ENCODE measurements at regions not wholly inside any gene's neighbourhood (a gene's known extent, or its start where the extent isn't known, plus 50 kb on each side); places are given as distances from the start of the nearest gene placed in this dataset.

DNA sequence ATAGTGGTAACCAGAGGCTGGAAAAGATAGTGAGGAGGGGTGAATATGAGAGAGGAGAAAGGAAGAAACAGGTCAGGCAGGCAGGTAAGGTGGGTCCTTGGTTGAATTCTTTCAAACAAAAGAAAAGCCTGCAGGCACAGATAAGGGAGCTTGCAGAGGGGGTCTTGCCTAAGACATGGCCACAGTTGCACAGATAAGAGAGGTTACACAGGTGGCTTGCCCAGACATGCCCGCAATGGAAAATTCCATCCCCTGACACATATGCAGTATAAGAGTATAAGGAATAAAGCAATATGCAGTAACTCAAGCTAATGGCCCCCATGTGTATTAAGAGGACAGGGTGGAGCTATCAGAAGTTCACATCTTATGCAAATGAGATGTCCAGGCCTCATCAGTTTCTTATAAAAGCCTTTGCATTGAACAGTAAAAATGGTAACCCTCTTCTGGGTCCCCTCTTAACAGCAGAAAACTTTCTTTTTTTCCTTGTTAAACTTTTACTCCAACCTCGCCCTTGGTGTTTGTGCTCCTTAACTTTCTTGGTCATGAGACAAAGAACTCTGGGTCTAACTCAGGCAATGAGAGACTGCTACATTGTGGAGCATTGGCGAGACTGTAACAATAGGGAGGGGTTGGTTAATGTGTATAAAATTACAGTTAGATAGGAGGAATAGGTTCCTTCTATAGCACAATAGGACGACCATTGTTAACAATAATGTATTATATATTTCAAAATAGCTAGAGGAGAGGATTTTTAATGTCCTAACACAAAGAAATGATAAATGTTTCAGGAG lies 764.6 kb downstream of the TSN start:
- DNase-seq (ENCODE audit: extremely low read depth, low read depth, low spot score): no peak

DNA sequence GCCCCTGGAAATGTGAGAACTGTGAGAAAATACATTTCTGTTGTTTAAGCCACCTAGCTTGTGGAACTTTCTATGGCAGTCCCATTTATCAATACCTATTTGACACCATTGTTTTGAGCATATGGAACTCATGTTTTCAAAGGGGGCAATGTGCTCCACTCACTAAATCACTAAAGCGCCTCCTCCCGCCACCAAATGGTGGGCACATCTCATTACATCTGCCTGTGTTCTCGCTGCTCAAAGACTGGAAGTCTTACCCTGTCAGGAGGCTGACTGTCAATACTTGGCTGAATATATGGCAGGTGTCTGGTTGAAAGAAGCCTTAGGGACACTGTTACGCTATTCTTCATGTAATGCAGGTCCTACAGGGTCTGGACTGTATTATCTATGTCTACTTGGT lies 767.7 kb downstream of the TSN start:
- DNase-seq (ENCODE audit: extremely low read depth, low read depth, low spot score): no peak

DNA sequence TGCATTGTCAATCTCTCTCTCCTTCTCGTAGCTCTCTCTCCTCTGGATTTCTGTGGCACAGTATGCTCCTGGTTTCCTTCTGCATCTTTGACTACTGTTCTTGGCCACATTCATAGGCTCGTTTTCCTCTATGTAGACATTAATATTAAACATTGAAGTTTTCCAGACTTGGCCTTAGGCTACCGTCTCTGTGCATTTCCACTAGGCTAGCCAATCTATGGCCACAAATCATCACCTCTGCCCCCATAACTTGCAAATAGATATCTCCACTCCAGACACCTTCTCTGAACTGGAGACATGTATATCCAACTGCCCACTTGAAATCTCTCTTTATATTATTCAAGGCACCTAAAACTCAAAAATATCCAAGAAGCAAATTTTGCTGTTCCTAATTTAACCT lies 768.5 kb downstream of the TSN start:
- DNase-seq (ENCODE audit: extremely low read depth, low read depth, low spot score): no peak

DNA sequence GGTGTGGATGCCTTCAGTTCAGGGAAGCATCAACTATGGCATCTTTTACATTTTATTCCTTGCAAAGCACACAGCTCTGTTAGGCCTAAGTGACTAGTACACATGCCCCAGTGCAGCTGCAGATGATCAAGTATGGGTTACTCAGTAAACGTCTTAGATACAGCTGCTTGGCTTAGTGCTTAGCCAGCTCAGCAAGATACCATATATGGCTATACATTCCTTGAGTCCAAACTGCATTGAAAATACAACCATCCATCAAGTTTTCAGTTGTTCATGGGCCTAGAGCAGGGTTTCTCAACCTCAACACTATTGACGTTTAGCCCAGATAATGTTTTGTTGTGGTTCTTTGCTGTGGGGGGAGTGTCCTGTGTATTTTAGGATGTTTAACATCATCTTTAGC lies 769.9 kb downstream of the TSN start:
- no peak for DNase-seq (ENCODE audit: extremely low read depth, low read depth, low spot score)

DNA sequence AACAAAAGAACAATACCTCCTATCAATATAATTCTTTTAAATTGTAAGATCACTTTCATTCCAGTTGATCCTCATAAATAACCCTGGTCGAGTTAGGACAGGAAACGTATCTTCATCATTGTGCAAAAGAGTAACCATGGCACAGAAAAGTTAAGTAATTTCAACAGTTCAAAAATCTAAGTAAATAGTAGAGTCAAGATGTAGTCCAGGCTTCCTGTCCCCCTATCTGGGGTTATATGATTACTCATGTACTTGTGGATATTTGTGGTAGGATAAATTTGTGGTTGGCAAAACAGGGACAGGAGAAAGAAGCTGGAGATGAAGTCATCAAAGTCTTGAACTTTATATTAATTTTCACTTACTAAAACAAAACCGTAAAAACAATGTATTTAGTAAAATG lies 772.6 kb downstream of the TSN start:
- DNase-seq (ENCODE audit: extremely low read depth, low read depth, low spot score): no peak

DNA sequence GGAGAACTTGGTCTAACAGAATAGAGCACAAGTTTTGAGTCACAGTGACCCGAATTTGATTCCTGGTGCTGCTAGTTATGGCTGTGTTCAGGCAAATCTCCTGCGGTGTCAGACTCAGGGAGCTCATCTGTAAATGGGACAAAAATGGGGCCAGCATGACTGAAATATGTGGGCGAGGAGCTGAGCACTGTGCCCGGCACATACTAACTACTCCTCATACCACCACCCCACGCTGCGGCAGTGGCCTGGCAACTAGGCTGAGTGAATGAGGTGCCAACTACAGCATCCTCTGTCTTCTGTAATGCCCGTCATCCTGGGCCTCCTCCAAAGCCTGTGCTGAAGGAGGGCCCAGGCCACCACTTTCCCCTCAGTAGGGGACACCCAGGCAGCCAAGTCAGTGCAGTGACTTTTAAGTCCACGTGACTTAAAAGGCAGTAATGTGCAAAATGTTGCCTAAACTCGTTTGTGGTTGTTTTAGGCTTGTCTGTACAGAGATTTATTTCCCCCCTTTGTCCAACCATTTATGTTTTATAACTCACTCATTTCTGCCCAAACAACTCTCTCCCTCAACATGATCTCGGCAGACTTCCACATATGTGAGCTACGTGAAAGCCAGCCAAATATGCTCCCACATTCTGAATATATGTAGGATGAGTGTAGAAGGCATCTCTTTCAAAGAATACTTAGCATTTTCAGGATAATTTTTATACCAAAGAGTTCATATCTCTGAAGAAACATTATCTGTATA lies 773.7 kb downstream of the TSN start:
- DNase-seq (ENCODE audit: extremely low read depth, low read depth, low spot score): no peak

DNA sequence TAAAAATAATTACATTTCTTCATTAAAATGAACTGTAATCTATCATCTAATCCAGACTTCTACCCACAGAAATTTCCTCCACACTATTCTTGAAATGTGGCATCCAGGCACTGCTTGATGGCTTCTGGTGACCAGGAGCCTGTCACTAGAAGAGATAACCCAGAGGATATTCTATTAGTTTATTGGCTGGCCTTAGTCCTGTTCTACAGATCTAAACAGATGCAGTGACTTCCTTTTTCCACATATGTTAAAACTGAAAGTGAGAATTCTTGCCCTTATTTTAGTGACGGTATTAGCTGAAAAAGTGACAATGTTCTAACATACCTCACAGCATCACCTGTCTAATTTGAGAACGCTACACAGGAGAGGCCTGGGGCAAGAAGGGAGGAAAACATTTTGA lies 775.4 kb downstream of the TSN start:
- no peak for DNase-seq (ENCODE audit: extremely low read depth, low read depth, low spot score)

DNA sequence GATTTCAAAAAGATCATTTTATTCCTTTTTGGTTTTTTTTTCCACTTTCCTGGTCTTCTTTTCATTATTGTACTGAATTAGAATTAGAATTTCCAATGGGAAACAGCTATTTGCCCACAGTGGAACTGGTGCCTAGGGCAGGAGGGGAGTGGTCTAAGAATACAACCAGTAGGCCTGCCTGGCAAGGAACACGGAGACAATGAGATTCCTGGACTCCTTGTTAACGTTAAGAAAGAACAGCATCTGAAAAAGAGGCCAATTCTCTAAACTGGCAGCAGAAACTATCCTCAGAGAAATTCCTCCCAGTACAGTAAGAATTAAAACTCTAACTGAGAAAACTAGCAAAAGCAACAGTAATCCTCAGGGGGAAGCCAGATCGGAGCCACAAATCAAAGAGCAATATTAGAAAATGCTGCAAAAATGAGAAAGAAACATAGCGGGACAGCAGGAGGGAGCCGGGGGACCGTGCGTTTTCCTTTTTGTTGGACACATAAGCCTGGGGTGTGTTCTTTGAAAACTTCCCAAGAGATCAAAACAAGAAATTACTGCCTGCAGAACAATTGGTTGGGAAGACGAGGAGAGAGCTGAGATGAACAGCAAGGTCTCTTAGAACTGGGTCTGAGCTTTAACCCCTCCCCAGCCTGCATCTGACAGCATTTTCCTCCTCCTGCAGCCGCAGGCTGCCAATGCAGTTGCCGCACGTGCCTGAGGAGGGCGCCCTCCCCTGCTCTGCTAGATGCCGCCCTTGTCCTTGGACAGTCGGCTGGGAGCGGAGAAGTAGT lies 776.0 kb downstream of the TSN start:
- DNase-seq (ENCODE audit: extremely low read depth, low read depth, low spot score): no peak

DNA sequence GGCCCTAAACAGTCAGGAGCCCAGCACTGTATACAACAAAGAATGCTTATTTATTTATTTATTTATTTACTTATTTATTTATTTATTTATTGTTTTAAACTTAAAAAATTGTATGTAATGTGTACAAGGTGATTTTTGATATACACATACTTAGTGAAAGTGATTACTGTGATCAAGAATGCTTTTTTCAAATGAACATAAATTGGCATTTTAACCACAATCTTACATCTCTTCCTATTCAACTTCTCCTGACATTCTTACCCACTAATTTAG lies 776.6 kb downstream of the TSN start:
- DNase-seq (ENCODE audit: extremely low read depth, low read depth, low spot score): no peak

DNA sequence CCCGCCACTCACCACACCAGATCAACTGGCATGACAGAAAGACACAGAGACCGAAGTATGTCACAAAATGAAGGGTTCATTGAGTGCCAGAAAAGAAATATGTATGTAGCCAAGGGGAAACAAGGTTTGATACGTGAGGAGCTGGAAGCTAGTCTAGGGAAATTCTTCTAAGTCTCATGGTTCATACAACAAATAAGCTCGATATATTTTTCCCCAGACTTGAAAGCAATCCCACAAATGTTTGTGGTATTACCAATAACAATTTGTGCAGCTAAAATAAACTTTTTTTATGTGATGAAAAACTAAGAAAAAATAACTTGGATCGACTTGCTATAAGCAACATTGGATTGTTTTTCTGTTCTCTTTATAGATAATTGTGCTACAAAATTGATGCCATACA lies 777.0 kb downstream of the TSN start:
- no peak for DNase-seq (ENCODE audit: extremely low read depth, low read depth, low spot score)

DNA sequence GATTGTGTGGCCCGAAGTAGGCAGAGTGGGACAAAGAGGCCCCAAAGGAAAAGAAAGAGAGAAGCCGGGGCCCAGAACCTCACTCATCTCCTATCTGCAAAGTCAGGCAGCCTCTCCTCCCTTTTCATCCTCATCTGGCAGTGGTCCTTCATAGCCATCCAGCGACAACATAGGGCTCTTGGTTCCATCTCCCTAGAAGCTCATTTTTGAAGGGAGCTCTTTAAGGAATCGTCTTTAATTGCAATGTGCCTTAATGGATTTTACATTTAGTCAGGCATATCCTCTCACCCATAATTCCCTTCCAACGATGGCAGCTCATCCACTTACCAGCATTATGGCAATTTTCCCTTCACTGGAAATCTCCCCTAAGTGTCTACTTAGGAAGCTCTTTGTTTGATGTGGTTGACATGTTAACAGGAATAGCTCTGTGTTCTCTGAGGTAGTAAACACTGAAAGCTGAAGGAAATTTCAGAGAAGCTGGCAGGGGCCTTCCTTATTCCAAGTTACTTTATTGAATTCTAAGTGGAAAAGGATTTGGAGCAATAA lies 780.6 kb downstream of the TSN start:
- DNase-seq (ENCODE audit: extremely low read depth, low read depth, low spot score): no peak

DNA sequence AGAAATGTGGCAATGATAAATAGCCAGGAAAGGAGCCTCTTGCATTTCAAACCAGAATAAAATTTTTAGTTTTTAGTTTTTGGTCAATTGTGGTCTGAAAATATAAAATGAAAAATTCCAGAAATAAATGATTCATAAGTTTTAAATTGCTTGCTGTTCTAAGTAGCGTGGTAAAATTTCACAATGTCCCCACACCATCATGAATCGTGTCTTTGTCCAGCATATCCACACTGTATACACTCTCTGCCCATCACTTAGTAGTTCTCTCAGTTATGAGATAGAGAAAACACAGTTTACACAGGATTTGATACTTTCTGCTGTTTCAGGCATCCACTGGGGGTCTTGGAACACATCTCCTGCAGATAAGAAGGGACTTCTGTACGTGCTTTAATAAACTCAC lies 783.9 kb downstream of the TSN start:
- DNase-seq (ENCODE audit: extremely low read depth, low read depth, low spot score): no peak

DNA sequence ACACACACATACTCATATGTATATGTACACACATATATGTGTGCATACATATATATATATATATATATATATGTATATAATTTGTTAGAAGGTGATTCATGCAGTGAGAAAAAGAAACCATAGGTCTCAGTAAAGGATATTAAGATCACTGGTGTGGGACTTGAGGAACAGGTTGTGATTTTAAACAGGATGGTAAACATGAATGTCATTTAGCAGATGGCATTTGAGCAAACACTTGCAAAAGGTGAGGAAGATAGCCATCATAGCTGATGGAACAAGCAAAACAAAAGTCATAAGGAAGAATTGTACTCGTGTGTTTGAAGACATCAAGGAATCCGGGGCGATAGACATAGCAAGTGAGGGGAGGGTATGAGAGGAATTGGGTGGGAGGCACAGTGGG lies 784.5 kb downstream of the TSN start:
- no peak for DNase-seq (ENCODE audit: extremely low read depth, low read depth, low spot score)

DNA sequence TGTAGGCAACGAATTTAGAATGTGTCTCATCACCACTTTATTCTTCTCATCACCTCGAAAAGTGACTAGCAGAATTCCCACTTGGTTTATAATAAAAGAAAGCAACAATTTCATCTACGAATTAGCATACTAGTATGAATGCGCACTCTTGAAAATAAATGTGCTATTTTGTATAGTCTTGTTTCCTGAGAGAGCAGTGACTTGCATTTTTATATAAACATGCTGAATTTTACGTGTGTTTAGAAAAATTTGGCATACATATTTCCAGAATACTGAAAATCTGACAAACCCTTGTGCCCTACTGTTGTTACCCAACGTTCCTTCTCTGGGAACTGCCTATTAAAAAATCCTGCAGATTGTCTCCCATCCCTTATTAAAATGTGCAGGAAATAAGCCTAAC lies 786.8 kb downstream of the TSN start:
- DNase-seq (ENCODE audit: extremely low read depth, low read depth, low spot score): no peak

DNA sequence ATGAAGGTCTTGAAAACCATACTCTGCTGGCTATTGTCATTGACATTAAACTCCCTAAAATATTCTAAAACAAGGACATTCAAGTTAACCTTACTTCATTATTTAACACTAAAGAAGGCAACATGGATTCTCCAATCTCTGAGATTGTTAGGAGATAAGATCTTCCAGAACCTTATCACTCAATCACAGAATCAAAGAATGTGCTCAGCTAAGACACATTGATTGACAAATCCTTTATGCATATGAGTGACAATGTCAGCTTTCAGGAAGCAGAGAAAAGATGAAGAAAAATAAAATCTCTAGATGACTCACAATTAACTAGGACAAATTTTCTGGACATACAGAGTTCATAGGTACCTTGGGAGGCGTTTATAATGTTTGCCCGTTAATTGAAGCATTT lies 787.2 kb downstream of the TSN start:
- no peak for DNase-seq (ENCODE audit: extremely low read depth, low read depth, low spot score)

DNA sequence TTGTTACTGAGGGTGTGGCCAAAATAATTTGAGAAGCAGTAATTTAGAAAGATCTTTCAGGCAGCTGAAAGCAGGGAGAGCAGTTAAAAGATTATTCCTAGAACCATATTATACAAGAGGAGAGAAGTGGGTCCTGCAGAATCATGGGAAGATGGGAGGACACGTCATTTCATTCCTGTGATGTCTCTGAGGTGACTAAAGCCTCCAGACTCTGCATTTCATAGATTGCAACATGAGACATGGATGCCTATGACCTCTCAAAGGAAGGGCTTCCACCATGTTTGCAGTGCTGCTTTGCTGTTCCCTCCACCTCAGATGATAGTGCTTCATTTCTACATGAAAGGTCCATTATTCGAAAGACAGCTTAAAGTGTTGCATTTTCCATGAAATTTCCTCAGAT lies 788.4 kb downstream of the TSN start:
- DNase-seq (ENCODE audit: extremely low read depth, low read depth, low spot score): no peak

DNA sequence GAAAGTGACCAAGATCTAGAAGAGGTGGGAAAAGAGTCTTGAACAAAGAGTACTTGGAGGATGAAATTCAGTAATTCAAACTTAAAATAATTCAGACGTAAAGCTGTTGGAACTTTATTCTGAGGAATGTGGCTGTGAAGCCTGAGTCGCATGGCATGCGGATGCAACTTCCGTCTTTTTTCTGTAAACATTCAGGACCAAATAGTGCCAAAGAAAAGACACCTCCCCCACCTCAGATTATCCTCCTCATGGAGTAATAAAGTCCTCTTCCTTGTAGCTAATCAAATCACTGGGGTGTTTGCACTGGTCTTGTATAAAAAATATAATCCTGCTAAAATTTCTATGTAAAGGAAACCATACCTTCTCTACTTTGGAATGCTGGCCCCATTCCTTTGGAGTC lies 790.4 kb downstream of the TSN start:
- no peak for DNase-seq (ENCODE audit: extremely low read depth, low read depth, low spot score)

DNA sequence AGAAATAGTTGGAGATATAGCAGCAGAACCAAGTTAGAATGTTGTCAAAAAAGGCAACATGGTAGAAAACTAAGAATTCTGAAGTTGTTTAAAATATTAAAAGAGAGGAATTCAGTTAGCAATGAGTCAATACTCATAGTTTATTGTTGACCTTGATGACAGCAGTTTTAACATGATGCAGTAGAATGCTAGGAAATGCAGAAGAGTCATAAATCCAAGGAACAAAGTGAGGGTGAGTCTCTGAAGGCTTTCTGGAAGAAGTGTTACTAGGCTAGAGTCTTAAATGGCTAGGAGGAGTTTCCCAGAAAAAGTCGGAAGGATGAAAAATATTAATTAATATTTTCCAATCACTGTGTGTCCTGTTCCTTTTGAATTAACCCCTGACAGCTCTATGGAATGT lies 807.3 kb downstream of the TSN start:
- DNase-seq (ENCODE audit: extremely low read depth, low read depth, low spot score): no peak

DNA sequence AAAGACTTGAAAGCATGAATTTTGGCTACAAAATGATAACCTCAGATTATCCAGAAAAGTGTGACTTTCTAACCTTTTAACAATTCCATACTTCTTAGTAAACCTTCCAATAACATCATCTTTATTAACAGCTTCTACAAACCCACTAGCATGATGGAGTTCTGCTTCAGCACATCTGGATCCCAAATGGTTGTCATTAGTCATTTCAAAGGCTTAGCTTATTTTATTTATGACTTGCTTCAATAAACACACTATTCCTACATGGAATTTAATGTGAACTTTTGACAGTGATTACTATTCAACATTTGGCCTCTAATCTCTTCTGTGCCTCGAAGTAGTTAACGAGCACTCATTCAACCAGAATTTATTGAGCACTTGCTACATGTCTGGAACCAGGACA lies 808.3 kb downstream of the TSN start:
- no peak for DNase-seq (ENCODE audit: extremely low read depth, low read depth, low spot score)

DNA sequence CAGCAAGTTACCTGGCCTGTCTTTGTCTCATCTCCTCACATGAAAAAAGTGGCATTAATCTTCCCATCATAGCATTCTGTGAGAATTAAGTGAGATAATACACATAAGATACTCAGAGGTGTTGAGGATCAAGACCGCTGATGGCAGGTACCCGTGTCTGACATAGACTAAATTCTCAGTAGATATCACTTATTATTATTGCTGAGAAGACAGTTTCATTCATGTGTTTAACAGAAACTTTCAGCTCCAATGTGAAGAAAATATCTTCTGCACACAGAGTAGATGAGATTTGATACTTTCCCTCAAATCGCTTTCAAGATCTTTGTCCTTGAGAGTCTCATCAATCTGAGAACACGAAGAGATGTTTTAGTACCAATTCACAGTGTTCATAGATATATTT lies 809.4 kb downstream of the TSN start:
- DNase-seq (ENCODE audit: extremely low read depth, low read depth, low spot score): no peak

DNA sequence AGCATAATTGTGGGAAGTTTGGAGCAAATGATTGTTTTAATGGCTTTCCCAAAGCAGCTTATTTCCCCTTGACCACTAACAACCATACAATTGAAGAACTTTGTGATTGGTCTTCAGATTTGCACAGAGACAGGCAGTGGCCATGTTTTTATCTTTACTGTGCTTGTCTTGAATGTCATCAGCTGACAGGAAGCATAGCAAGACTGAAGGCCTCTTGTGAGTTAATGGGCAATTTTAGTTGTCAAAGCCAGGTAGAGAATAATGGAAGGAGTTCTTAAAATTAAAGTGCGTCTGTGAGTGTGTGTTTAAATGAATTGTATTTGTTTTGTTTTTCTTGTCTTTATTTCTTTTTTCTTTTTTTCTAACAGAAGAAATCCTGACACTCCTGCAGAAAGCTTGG lies 809.9 kb downstream of the TSN start:
- no peak for DNase-seq (ENCODE audit: extremely low read depth, low read depth, low spot score)

DNA sequence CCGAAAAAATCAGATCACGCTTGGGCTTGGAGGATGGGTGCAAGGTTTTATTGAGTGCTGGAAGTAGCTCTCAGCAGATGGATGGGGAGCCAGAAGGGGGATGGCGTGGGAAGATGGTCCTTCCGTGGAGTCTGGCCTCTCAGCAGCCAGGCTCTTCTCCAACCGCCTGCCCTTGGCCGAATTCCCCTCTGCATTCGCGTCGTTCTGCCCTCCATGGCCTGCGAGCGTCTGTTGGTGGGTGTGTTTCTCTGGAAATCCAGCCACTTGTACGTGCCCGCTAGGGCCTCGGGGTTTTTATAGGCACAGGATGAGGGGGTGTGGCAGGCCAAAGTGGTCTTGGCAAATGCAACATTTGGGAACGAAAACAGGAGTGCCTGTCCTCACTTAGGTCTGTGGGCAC lies 815.2 kb downstream of the TSN start:
- no peak for DNase-seq (ENCODE audit: extremely low read depth, low read depth, low spot score)
